Neural crest cell (in vitro differentiated cells): ENCODE measurements at regions not wholly inside any gene's neighbourhood (a gene's known extent, or its start where the extent isn't known, plus 50 kb on each side); places are given as distances from the start of the nearest gene placed in this dataset.

Experiments used
- DNase-seq: peaks from one replicate; pipeline ENCODE4 v3.0.0; 2021; ENCODE audit warnings: low read depth, mixed read lengths, low spot score
- H3K27ac Mint-ChIP-seq: one replicate; pipeline ENCODE4 v1.8.0; 2021; ENCODE audit warnings: mild to moderate bottlenecking, mixed read lengths; ENCODE audit not compliant: unreplicated experiment
- H3K27me3 Mint-ChIP-seq: 2 replicates; pipeline ENCODE4 v1.8.0; 2021; ENCODE audit warnings: low read depth, mild to moderate bottlenecking, mixed read lengths
- H3K36me3 Mint-ChIP-seq: 2 replicates; pipeline ENCODE4 v1.8.0; 2021; ENCODE audit warnings: low read depth, mild to moderate bottlenecking, mixed read lengths
- H3K4me1 Mint-ChIP-seq: 2 replicates; pipeline ENCODE4 v1.8.0; 2021; ENCODE audit warnings: mixed read lengths
- H3K4me3 Mint-ChIP-seq: one replicate; pipeline ENCODE4 v1.8.0; 2021; ENCODE audit warnings: mild to moderate bottlenecking, mixed read lengths
- H3K9me3 Mint-ChIP-seq: 2 replicates; pipeline ENCODE4 v1.8.0; 2021; ENCODE audit warnings: mixed read lengths
- TF ChIP-seq, protein P1 (sequence below): fragments of 200-600 bp; sonication (generic); conservative IDR thresholded peaks from 2 replicates; pipeline ENCODE4 v1.5.0; 2021; ENCODE audit warnings: antibody characterized with exemption, mild to moderate bottlenecking

DNA sequence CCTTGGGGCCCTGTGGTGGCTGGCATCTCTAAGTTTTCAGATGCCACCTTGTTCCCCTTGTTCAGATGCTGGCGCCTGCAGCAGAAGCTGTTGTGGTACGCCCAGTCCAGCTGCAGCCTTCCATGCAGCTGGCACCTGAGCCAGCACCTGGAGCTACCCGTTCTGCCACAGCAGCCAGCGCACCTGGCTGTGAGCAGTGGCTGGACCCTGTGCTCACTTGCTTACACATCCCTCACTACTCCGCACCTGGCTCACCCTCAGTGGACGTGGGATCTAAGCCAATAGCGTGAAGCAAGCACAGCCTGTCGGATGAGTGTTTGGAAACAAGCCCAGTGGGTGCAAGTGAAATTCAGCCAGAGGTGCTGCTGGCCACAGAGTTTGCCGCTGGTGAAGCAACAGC is 607.5 kb upstream of the BCHE start:
- DNase-seq, result no peak
- Mint-ChIP-seq H3K36me3 (no peaks in the 10 kb centered on the region), H3K9me3 (no peaks in the 10 kb centered on the region), H3K4me1 (no peaks in the 10 kb centered on the region), H3K27me3 (no peaks in the 10 kb centered on the region), H3K27ac (no peak overlapping the region), H3K4me3 (no peak overlapping the region)
- TF ChIP-seq, protein P1, sequence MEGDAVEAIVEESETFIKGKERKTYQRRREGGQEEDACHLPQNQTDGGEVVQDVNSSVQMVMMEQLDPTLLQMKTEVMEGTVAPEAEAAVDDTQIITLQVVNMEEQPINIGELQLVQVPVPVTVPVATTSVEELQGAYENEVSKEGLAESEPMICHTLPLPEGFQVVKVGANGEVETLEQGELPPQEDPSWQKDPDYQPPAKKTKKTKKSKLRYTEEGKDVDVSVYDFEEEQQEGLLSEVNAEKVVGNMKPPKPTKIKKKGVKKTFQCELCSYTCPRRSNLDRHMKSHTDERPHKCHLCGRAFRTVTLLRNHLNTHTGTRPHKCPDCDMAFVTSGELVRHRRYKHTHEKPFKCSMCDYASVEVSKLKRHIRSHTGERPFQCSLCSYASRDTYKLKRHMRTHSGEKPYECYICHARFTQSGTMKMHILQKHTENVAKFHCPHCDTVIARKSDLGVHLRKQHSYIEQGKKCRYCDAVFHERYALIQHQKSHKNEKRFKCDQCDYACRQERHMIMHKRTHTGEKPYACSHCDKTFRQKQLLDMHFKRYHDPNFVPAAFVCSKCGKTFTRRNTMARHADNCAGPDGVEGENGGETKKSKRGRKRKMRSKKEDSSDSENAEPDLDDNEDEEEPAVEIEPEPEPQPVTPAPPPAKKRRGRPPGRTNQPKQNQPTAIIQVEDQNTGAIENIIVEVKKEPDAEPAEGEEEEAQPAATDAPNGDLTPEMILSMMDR, result no peak

DNA sequence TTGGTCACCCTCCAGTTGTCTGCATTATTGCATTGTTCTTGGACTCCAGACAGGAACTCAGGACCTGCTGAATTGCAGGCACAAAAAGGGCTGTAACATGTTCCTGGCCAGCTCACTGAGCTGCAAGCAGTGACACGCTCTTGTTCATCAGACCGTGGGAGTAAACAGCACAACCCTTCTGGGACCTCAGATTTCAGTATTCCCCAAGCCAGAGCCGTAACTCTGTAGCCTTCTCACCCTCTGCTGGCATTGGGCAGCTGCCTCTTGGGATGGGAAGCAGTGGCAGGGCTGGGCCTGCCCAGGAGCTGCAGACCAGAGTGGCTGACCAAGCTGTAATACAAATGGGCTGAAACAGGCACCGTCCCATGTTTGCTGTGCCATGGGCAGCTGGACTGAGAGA is 607.1 kb upstream of the BCHE start:
- no peak for DNase-seq
- Mint-ChIP-seq H3K27ac (no peak overlapping the region), H3K4me3 (no peak overlapping the region), H3K4me1 (no peaks in the 10 kb centered on the region), H3K27me3 (no peaks in the 10 kb centered on the region), H3K36me3 (no peaks in the 10 kb centered on the region), H3K9me3 (no peaks in the 10 kb centered on the region)
- TF ChIP-seq, protein P1, result no peak

DNA sequence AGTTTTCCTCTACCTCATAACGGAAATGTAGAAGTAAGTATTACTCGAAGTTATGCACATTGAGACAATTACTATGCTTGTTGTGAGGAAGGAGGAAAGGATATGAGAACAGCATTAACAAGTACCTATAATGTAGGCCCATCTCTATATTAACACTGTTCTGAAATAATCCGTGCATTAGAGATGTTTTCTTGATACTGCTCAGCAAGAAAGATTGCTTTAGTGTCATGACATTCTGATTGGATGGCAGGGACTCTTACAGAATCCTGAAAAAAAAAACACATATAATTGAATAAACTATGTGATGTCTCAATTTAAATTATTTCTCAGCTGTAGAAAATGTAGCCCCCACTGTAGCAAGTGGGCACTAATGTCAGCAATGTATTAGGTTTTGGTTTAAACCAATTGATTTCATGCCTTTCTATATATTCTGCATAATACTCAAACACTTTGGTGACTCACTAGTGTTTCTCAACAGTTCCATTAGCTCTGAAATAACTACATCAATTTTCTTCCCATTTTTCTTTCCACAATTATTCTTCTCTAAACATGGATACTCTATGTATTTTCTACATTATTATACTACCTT is 598.3 kb upstream of the BCHE start:
- H3K36me3 Mint-ChIP-seq, result no peaks in the 10 kb centered on the region
- no peak overlapping the region for H3K4me3 Mint-ChIP-seq
- DNase-seq, result no peak

DNA sequence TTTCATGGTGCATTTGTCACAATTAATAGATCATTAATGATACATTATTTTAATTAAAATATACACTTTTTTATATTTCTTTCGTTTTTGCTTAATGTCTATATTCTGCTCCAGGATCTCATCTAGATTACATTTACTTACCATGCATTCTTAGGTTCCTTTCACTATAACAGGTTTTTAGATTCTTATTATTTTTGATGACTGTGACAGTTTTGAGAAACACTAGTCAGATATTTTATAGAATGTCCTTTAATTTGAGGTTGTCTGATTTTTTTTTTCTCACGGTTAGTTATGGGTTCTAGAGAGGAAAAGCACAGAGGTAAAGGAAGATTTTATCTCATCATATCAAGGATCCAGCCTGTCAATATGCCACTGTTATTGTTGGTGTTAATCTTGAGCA is 595.8 kb upstream of the BCHE start:
- no peak overlapping the region for H3K4me3 Mint-ChIP-seq
- H3K27ac Mint-ChIP-seq, result no peak overlapping the region
- TF ChIP-seq, protein P1, result no peak
- H3K27me3 Mint-ChIP-seq, result no peaks in the 10 kb centered on the region
- DNase-seq, result no peak
- no peaks in the 10 kb centered on the region for H3K9me3 Mint-ChIP-seq
- peaks cover 11% of the 10 kb centered on the region for H3K4me1 Mint-ChIP-seq
- H3K36me3 Mint-ChIP-seq, result no peaks in the 10 kb centered on the region

More for the DNA sequence above, 598.3 kb upstream of the BCHE start:
- Mint-ChIP-seq H3K27me3 (no peaks in the 10 kb centered on the region), H3K4me1 (peaks cover 11% of the 10 kb centered on the region), H3K27ac (no peak overlapping the region), H3K9me3 (no peaks in the 10 kb centered on the region)
- TF ChIP-seq, protein P1, result no peak

DNA sequence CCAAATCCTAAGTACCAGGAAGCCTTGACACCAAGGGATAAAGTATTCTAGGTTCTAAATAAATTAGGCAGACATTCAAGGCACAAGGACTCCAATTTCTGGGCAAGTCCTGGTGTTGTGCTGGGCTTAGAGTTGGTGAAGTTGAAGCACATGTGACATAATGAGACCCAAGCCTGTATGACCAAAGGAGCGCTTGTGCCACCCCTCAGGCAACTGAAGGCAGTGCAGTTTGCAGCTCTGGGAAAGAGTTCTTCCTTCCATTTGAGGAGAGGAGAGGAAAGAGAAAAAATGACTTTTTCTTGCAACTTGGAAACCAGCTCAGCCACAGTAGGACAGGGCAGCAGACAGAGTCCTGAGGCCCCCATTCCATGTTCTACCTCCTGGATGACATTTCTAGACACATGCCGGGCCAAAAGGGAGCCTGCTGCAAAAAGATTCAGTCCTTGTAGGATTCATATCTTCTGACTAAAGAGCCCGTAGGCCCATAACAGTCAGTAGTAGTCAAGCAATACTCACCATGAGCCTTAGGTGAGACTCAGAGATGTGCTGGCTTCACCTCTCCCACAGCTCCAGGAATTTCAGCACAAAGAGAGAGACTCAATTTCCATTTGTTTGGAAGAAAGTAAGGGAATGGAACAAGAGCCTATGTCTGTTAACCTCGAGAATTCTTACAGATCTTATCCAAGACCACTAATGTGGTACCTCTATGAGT is 588.8 kb upstream of the BCHE start:
- peaks cover 2% of the 10 kb centered on the region for H3K36me3 Mint-ChIP-seq
- TF ChIP-seq, protein P1, result peak; percentile 17
- no peak for DNase-seq
- H3K4me1 Mint-ChIP-seq, result peaks cover under 1% of the 10 kb centered on the region
- H3K27me3 Mint-ChIP-seq, result no peaks in the 10 kb centered on the region
- H3K9me3 Mint-ChIP-seq, result peaks cover 4% of the 10 kb centered on the region
- H3K4me3 Mint-ChIP-seq, result no peak overlapping the region
- no peak overlapping the region for H3K27ac Mint-ChIP-seq
